CD4-positive, alpha-beta T cell treated with Interleukin-15 for 4 hours (primary cell): ENCODE measurements at regions not wholly inside any gene's neighbourhood (a gene's known extent, or its start where the extent isn't known, plus 50 kb on each side); places are given as distances from the start of the nearest gene placed in this dataset.

Source experiments
- DNase-seq: peaks from one replicate; pipeline ENCODE4 v3.0.0-alpha.2; 2020; ENCODE audit warnings: low spot score

DNA sequence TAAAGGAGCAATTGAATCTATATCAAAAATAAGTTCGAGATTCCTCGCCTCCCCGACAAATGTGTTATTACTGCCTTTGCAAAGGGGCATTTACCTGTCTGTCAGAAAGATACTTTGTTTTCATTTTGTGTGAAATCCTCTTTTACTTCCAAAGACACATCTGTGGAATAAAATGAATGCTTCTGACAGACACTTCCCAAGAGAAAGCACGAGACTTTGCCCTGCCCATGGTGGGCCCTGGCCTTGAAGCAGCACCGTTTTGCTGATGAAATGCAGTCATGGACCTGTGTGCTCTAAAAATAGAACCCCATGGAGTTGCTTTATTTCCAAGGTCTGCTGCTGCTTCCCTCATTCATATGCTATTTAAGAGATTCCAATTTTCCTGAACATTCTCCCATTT lies 85.9 kb upstream of the USP47 start:
- no peak for DNase-seq

DNA sequence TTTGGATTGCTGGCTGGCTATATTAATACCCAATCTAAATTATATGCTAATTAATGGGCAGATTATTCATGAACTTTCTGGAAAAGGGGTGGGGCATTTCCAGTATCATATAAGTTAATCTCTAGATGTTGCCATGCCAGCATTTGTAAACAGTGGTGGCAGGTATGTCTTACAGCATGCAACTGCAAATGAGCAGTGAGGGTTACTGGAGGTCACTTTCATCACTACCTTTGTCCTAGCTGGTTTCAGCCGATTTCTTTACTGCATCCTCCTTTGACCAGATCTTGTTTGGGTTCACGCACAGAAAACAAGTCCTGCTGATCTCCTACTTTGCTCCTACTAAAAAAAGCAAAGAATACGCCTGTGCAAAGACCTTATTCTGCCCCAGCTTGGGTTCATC lies 89.1 kb upstream of the USP47 start:
- DNase-seq = no peak

DNA sequence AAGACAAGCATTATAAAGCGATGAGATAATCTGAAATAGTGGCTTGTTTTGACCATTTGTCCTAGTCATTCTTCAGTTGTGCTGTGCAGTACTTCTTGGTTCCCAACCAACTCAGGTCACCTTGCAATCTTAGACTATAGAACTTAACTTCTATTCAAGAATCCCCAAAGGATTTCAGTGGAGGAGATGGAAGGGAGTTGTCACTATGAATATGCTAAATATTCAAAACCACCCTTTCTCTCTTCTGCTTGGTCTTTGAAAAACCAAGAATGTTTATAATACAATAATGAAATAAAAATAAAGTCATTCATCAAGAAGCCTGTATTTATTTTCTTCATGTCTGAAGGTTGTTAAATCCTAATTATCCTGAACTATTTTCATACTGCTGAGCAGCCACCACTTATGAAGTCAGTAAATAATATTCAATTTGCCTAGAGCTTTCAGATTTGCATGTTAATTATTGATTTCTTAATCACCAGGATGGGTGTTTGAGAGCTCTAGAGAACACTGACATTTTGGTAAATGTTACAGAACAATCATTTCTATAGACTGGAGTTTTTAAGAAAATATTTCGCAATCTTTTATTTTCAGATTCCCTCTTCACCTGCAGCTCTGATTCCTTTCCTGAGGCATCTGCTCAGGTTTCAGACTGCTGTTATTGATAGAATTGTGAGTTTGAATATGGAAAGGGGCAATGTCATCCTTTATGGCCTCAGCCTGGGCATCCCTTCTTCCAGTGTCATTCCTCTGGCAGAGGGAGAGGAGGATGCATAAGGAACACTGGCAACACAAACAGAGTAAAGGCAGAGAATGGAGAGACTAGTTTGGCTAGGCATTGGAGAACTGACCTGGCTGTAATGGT lies 91.5 kb upstream of the USP47 start:
- DNase-seq = no peak

DNA sequence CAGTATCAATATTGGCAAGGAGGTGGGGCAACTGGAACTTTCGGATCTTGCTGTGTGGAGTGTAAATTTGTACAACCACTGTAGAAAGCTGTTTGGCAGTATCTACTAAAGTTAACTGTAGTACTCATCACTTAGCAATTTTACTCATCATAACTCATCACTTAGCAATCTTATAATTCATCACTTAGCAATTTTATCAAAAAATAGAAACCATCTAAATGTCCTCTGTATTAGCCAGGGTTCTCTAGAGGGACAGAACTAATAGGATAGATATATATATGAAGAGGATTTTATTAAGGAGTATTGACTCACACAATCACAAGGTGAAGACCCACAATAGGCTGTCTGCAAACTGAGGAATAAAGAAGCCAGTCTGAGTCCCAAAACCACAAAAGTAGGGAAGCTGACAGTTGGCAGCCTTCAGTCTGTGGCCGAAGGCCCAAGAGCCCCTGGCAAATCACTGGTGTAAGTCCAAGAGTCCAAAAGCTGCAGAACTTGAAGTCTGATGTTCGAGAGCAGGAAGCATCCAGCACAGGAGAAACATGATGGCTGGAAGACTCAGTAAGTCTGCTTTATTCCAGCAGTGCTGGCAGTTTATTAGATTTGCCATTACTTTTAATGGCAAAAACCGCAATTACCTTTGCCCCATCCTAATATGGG lies 92.9 kb upstream of the USP47 start:
- DNase-seq = no peak

DNA sequence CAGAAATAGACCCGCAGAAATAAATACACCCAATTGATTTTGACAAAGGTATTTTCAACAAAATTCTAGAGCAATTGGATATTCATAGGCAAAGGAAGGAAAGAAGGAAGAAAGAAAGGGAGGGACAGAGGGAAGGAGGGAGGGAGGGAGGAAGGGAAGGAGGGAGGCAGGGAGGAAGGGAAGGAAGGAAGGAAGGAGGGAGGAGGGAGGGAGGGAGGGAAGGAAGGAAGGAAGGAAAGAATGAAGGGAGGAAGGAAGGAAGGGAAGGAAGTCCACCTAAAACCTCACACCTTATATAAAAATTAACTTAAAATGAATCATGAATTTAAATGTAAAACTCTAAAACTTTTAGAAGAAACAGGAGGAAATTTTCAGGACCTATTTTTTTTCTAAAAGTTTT lies 94.2 kb upstream of the USP47 start:
- DNase-seq = no peak

DNA sequence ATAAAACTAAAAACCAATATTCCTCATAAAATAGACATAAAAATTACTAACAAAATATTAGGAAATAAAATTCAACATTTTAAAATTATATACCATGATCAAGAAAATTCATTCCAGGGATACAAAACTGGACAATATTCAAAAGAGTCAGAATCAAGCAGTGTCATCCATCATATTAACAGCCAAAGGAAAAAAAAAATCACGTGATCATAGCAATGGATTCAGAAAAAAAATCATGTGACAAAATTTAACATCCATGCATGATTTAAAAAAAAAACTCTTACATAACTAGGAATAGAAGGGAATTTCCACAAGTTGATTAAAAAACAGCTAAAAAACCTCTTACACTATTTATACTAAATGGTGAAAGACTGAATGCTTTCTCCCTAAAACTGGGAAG lies 95.3 kb upstream of the USP47 start:
- no peak for DNase-seq

DNA sequence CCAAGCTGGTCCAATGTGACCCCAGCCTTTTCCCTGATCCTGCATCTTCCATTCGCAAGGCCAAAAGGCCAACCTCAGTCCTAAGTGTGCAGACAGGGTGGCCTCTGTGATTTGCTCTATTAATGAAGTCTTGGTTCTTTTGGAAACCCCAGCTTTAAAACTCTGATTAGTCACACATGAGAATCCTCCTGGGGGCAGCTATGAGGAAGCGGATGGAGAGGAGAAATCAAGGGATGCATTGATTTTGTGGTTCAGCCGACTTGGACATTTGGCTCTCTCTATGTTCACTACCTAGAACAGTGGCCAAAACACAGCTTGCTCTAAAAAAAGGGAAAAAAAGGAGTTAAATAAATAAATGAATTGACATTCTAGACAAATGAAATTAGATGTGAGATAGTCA lies 98.6 kb upstream of the USP47 start:
- no peak for DNase-seq

DNA sequence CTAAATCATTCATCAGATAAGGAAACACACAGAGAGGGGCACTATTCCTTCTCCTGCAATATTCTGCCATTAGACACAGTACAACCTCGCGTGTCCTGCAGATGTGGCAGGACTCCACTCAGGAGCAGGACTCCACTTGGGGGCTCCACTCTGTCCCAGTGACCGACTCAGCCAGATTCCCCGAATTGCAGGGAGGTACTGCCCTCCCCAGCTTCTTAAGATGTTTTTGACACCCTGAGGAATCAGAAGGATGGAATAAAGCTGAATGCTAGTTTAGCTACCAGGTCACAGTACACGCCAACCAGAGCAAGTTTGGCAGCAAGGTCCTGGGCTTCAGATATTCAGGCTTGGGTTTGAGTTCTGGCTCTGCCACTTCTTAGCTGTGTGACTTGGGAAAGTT lies 99.3 kb upstream of the USP47 start:
- DNase-seq = no peak

DNA sequence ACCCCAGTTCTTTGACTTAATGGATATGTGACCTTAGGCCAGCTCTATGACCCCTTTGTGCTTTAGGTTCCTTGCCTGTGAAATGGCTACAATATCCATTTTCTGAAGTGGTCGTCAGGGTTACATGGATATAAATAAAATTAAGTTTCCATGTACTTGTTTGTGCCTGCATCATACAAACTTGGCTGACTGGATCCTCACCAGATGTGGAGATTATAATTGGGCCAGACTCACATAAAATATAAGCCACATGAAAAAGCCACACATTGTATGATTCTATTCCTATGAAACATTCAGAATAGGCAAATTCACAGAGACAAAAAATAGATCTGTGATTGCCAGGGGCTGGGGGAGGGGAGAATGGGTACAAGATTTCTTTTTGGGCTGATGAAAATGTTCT lies 100.9 kb upstream of the USP47 start:
- no peak for DNase-seq

DNA sequence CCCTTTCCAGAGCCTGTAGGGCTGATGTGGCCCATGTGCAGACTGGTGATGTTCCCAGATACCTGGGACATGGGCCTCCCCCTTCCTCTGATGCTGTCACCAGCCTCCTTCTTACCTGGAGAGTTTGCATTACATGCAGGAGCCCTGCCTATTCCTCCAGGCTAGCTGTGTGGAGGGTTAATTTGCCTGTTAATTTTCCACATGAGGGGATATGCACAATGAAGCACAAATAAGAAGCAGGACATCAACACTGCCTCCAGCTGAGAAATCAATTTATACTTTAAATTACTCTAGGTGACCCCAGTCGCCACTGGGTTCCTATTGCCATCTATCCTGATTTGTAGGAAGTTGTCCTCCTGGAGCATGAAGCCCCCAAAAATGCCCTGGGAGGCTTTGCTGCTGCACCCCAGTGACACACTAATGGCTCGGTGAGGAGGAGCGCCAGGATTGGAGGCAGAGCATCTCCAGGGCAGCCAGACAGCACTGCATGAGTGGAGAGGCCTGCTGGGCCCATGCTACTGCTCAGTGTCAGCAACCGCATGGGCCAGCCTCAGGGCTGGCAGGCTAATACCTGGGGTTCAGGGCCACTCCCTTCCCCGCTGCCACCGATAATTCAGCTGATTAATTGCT lies 101.6 kb upstream of the USP47 start:
- DNase-seq = no peak

DNA sequence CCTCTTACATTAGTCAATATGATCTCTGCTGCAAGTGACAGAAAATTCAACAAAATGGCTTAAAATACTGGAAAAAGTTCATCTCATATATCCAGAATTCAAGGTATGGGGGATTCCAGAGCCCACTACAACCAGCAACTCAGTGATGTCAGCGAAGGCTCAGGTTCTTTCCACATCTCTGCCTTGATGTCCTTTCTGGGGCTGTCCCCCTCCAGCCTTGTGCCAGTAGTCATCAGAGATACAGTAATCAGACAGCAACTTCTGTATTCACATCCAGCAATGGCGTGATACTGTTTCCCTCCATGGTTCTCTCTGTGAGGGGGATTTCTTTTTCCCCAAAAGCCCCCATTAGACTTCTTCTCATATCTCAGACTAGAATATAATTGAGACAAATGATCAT lies 103.4 kb upstream of the USP47 start:
- DNase-seq = no peak

DNA sequence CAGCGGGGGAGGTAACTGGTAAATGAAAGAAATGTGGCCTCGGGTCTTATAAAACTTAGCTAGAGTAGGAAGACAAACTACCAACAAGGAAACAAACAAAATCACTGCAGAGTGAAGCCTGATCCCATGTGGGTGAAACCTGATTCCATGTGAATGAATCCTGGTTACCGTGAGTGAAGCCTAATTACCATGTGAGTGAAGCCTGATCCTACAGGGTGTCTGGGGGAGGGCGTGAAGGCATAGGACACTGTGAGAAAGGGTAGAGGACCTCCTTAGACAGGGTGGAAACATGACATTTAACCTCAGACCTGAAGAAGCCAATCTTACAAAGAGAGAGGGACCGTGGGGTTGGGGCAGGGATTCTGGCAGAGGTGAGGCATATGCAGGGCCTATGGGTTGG lies 106.2 kb upstream of the USP47 start:
- no peak for DNase-seq

DNA sequence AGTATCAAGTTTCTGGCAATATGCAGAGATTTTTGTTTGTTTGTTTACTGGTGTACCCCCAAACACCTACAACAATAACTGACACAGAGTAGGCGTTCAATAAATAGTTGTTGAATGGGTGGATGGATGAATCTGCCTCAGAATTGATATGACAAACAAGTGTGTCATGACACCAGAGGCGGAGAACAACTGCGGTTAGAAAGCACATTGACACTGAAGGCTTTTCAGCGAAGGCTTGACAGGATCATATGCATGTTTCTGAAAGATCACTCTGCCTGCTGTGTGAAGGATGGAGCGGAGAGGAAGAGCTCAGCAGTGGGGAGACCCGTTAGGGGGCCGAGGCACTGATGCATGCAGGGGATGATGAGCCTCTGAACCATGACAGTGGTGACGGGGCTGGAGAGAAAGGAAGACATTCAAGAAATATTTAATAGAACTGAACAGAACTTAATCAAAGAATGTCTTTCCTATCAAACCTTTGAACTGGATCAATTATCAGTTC lies 108.5 kb upstream of the USP47 start:
- DNase-seq = no peak

DNA sequence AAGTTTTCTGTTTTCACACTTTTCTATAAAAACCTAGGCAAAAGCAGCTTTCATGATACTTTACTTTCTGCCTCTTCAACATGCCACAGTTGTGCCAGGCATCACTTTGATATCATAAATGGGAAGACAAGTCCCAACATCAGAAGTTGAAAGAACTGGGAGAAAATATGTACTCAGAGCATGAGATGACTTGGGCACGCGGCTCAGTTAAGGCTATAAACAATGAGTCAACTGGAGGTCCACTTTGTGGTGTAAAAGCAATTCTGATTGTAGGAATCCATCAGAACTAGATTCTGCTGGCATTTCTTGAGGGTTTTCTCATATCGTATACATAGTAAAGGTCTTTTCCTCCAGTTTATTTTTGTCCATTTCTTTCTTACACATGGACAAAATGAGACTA lies 109.7 kb upstream of the USP47 start:
- DNase-seq = no peak

DNA sequence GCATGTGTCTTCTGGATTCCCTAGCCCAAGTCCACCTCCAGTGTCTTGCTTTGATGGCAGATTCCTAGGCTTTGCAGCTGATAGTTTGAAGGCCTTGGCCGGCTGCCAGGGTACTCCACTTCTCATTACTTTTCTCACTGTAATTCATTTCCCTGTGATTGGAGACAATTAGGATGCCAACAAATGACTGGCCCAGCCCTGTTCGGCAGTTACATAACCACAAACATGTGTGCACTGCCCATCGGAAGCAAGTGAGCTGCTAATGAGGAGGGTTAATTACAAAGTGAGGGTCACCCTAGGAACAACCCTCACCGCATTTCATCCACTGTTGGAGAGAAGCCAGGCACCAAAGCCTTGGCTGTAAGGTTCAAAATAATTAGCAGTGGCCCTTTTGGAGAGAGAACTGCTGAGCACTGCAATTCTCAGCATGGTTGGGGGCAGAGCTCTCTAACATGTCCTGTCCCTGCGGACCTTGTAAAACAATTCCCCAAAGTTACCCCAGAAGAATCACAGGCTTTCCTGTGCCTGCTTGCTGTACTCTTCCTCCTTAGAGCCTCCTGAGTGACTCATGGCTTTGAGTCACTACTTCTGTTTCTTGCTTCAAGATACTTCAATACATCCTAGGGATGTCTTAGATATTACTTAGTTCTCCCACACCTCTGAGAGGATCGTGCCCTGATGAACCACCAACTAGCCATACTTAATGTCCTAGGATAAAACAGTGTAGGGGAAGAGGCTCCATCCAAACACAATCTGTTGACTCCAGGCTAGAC lies 109.7 kb upstream of the GALNT18 start:
- DNase-seq = no peak

DNA sequence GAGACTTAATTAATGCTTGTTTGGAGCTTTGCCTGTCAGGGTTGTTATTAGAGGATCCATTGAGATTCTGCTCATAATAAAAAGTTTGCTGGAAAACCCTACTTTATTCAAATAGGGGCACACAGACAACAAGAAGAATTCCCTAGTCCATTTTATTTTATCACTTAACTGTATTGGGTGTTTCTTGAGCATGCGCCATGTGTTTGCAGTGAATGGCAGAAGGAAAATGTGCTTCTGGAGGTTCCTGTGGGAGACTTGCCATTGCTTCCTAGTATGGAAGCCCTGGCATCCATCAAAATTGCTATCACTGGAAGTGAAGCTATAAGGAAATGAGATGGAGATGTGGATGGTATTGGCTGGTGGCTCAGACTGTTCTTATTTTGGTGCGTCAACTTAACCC lies 106.6 kb upstream of the GALNT18 start:
- no peak for DNase-seq

DNA sequence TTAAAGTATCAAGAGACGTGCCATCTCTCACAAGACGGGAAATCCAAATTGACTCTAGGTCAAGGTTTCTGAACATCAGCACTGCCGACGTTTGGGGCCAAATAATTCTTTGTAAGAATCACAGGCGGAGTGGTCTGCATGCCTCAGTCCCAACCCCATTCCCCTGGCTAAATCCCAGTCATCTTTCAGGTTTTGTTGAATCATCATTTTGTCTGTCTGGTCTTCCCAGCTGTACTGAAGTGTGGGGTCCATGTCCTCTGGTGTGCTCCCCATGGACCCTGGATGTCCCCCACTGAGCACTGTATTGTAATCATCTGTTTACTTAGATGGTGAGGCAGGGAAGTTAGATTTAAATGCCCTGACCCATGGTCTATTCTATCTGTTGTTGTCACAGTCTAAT lies 103.6 kb upstream of the GALNT18 start:
- DNase-seq = no peak

DNA sequence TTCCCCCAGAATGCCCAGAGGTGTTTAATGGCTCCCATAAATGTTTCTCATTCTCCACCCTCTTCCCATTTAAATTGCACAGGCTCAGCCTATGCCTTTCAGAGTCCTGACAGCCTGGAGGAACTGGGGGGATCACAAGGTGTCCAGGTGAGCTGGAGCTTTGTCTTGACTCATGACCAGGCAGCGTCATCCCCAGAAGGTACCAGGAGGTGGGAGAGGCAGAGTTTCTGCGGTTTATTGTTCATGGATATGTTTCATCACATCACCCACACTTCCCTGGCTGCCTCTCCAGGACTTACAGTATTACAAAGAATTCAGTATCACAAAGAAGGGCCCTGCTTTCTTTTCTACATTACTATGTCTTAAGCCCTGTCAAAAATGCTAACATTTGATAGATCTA lies 103.2 kb upstream of the GALNT18 start:
- no peak for DNase-seq

DNA sequence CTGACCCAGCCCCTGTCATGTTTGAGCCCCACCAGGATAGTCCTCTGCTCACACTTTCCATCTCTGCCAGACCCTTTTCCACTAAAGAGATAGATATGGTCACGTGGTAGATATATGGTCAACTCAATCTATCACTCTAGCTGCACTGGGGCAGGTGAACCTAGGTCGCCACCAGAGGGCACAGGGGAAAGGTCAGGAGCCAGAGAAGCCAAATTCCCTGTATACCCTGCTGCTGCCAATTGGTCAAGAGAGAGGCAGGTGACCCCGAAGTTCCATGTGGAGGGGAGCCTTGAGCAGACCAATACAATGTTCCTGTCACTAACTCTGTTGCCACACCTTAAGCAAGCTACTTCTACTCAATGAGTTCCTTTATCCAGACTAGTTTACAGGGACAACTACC lies 101.1 kb upstream of the GALNT18 start:
- DNase-seq = no peak

DNA sequence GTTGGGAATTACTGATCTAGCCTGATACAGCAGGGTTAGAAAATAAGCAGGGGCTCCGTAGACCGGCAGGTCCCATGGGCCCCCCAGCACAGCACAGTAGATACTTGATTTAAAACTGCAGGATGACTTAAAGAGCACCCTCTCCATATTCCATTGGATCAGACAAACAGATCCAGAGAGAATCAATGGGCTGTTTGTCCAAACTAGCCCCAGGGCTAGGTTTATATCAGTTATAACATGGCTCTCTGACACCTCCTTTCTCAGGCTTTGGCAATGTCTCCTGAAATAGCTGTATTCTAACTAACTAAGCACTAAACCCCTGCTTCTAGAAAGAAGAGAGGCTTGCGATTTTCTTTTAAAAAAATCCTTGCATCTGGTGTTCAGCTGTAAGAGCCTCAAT lies 100.4 kb upstream of the GALNT18 start:
- no peak for DNase-seq

DNA sequence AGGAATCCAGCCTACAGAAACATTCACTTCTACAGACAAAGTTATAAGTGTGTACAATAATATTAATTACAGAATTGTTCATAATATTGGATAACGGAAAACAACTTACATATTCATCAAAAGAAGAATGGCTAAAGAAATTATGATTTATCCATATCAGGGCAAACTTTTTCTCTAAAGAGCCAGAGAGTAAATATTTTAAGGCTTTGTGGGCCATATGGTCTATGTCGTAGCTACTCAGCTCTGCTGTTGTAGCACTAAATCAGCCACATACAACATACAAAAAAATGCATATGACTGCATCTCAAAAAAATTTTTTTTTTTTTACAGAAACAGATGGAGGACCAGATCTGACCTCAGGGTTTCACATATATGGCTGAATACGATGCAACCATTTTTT lies 96.7 kb upstream of the GALNT18 start:
- DNase-seq = no peak

DNA sequence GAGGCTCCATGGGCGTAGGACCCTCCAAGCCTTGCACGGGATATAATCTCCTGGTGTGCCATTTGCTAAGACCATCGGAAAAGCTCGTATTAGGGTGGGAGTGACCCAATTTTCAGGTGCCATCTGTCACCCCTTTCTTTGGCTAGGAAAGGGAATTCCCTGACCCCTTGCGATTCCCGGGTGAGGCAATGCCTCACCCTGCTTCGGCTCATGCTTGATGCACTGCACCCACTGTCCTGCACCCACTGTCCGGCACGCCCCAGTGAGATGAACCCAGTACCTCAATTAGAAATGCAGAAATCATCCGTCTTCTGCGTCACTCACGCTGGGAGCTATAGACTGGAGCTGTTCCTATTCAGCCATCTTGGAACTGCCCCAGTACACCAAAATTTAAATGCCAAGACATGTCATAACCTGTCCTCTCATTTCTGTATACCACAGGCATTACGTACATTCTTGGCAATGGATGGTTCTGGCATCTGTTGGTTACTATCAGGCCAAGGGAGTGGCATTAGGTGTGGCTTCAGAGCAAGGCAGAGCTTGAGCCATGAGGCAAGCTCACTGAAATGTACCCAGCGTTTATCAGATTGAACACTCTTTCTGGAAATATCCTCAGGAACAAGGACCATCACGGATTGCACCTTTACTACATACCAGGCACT lies 95.4 kb upstream of the GALNT18 start:
- no peak for DNase-seq
